ENCODE measurements at regions not wholly inside any gene's neighbourhood (a gene's known extent, or its start where the extent isn't known, plus 50 kb on each side); places are given as distances from the start of the nearest gene placed in this dataset.

- no peak for TF ChIP-seq CTCF (IDR thresholded peaks at IDR 0.05)
- TF ChIP-seq EZH2 (IDR thresholded peaks at IDR 0.05; ENCODE audit: borderline replicate concordance, insufficient read depth, low read depth, low read length, poor library complexity, severe bottlenecking): no peak
Observed at GRCh38 chrX:42967681-42968300, 189.8 kb upstream of the PPP1R2C start.

Data from B cell (primary cell).